ENCODE measurements at regions not wholly inside any gene's neighbourhood (a gene's known extent, or its start where the extent isn't known, plus 50 kb on each side); places are given as distances from the start of the nearest gene placed in this dataset.
"Not testable (repeated sequence)": the region's sequence is repeated elsewhere in the genome, so short reads cannot be mapped to it uniquely, and the experiment has no call there.

GRCh38 chr11:130979386-130979972 is 63.2 kb upstream of the SNX19 start:
- no peak for DNase-seq (ENCODE audit: low read depth in 4 of 4, low spot score in 2 of 4)

- DNase-seq (ENCODE audit: low read depth in 4 of 4, low spot score in 2 of 4) = no peak
These were observed 64.0 kb upstream of the SNX19 start for GRCh38 chr11:130980071-130980862.

GRCh38 chr11:130984241-130984640 is 68.0 kb upstream of the SNX19 start:
- DNase-seq (ENCODE audit: low read depth in 4 of 4, low spot score in 2 of 4) = not testable (repeated sequence)

- DNase-seq (ENCODE audit: low read depth in 4 of 4, low spot score in 2 of 4) = peak in 1 of 4 donors; percentile 7
These were observed 76.5 kb upstream of the SNX19 start for GRCh38 chr11:130992788-130993187.

GRCh38 chr11:130994043-130994442 is 77.8 kb upstream of the SNX19 start:
- no peak for DNase-seq (ENCODE audit: low read depth in 4 of 4, low spot score in 2 of 4)

- no peak for DNase-seq (ENCODE audit: low read depth in 4 of 4, low spot score in 2 of 4)
These were observed 79.0 kb upstream of the SNX19 start for GRCh38 chr11:130995266-130995665.

GRCh38 chr11:130997278-130997677 is 81.0 kb upstream of the SNX19 start:
- no peak for DNase-seq (ENCODE audit: low read depth in 4 of 4, low spot score in 2 of 4)

- no peak for DNase-seq (ENCODE audit: low read depth in 4 of 4, low spot score in 2 of 4)
These were observed 82.8 kb upstream of the SNX19 start for GRCh38 chr11:130999086-130999485.

- no peak for DNase-seq (ENCODE audit: low read depth in 4 of 4, low spot score in 2 of 4)
These were observed 83.9 kb upstream of the SNX19 start for GRCh38 chr11:130999992-131000770.

GRCh38 chr11:131002145-131002544 is 85.9 kb upstream of the SNX19 start:
- DNase-seq (ENCODE audit: low read depth in 4 of 4, low spot score in 2 of 4) = no peak

GRCh38 chr11:131005829-131006228 is 89.5 kb upstream of the SNX19 start:
- no peak for DNase-seq (ENCODE audit: low read depth in 4 of 4, low spot score in 2 of 4)

- no peak for DNase-seq (ENCODE audit: low read depth in 4 of 4, low spot score in 2 of 4)
These were observed 108.7 kb upstream of the SNX19 start for GRCh38 chr11:131025020-131025419.

- DNase-seq (ENCODE audit: low read depth in 4 of 4, low spot score in 2 of 4) = no peak
These were observed 109.3 kb upstream of the SNX19 start for GRCh38 chr11:131025421-131026125.

GRCh38 chr11:131027491-131027890 is 111.2 kb upstream of the SNX19 start:
- no peak for DNase-seq (ENCODE audit: low read depth in 4 of 4, low spot score in 2 of 4)

GRCh38 chr11:131033151-131033651 is 116.9 kb upstream of the SNX19 start:
- no peak for DNase-seq (ENCODE audit: low read depth in 4 of 4, low spot score in 2 of 4)

GRCh38 chr11:131036514-131036913 is 120.2 kb upstream of the SNX19 start:
- no peak for DNase-seq (ENCODE audit: low read depth in 4 of 4, low spot score in 2 of 4)

GRCh38 chr11:131037873-131038272 is 121.6 kb upstream of the SNX19 start:
- no peak for DNase-seq (ENCODE audit: low read depth in 4 of 4, low spot score in 2 of 4)

- DNase-seq (ENCODE audit: low read depth in 4 of 4, low spot score in 2 of 4) = no peak
These were observed 122.3 kb upstream of the SNX19 start for GRCh38 chr11:131038597-131038996.

GRCh38 chr11:131041331-131042040 is 125.2 kb upstream of the SNX19 start:
- DNase-seq (ENCODE audit: low read depth in 4 of 4, low spot score in 2 of 4) = no peak

- no peak for DNase-seq (ENCODE audit: low read depth in 4 of 4, low spot score in 2 of 4)
These were observed 125.7 kb upstream of the SNX19 start for GRCh38 chr11:131042041-131042390.

Data from left renal cortex interstitium (tissue), 4 donors.